NCI-H446 treated with DMSO at 0.1 percent for 48 hours (cell line): ENCODE measurements at regions not wholly inside any gene's neighbourhood (a gene's known extent, or its start where the extent isn't known, plus 50 kb on each side); places are given as distances from the start of the nearest gene placed in this dataset.

Experiments used
- DNase-seq: peaks from one replicate; lab custom pipeline; 2025; lab: John Stamatoyannopoulos, UW

DNA sequence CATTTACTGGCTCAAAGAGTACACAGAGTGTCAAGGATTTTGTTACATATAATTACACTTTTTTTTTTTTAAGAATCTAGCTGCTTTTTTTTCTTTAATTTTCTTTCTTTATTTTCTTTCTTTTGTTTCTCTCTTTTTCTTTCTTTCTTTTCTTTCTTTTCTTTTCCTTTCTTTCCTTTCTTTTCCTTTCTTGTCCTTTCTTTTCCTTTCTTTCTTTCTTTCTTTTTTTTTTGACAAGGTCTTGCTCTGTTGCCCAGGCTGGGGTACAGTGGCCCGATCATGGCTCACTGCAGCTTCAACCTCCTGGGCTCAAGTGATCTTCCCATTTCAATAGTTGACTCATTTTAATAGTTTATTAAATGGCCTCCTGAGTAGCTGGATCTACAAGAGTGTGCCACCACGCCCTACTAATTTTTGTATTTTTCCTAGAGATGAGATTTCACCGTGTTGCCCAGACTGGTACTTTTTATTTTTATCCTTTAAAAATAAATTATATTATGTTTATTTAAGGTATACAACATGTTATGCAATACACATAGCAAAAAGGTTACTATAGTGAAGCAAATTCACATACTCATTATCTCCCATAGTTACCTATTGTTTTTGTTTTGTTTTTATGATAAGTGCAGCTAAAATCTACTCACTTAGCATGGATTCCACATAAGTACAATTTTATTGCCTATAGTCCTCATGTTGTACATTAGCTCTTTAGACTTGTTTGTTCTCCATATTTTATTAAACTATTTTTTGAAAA is 381.5 kb upstream of the KLF4 start:
- no peak for DNase-seq

DNA sequence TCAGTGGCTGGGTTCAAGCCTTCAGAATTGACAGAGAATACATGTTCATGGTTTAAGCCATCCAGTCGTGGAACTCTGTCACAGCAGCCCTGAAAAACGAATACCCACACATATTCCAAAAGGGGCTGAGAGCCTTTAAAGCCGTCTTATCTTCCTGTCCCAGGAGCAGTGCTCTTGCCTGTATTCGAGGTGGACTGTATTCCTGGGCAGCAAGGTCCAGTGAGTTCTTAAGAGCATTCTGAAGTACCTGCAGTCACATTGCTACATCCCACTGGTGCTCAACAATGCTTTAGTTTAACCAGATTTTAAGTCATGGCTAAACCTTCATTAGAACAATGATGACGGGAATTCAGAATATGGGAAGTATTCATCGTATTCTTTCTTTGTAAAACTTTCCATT is 380.7 kb upstream of the KLF4 start:
- no peak for DNase-seq

DNA sequence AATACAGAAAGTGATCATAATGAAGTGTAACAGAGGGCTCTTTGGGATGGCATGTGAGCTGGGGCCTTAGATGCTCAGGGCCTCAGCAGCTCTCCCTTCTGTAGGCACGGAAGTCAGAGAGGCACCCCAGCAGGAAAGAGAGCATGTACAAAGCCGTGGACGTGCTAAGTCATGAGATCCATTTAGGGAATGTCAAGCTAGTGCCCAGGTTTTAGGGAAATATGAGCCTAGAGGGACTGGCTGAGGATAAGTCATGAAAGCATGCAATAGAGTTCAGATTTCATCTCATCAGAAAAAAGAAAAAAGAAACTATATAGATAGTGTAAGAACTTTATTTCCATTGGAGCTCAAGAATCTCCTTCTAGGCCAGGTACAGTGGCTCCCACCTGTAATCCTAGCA is 379.5 kb upstream of the KLF4 start:
- DNase-seq = no peak

DNA sequence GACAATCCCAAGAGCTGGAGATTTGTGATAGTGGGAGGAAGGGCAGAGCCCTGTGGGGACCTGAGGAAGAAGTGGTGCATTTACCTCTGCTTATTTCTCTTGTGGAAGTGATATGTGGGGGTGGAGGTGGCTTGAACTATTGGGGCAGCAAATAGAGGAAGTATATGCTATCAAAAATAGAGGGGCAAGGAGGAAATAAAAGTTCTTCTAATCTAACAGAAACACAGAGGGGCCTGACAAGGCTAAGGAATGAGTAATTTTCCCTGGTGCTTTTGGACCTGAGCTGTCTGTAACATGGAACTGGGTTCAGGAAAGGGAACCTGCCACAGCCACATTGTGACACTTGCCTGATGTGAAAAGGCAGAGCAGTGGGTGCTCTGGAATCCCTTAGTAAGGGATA is 378.6 kb upstream of the KLF4 start:
- DNase-seq = no peak

DNA sequence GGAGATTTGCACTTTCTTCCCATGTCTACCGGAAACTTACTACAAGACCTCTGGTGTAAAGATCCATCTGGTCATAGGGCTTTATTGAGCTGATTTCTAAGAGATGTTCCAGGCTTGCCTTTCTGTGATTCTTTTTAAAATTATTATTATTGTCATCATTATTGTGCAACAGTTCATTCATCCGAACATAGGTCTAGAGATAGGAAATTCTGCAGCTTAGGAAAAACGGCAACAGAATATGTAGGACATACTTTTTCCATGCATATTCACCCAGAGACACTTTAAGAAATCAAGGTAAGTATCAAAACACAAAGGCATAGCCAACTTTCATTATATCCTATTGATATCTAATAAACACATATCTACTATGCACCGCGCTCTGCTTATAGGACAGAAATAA is 378.2 kb upstream of the KLF4 start:
- DNase-seq = no peak

DNA sequence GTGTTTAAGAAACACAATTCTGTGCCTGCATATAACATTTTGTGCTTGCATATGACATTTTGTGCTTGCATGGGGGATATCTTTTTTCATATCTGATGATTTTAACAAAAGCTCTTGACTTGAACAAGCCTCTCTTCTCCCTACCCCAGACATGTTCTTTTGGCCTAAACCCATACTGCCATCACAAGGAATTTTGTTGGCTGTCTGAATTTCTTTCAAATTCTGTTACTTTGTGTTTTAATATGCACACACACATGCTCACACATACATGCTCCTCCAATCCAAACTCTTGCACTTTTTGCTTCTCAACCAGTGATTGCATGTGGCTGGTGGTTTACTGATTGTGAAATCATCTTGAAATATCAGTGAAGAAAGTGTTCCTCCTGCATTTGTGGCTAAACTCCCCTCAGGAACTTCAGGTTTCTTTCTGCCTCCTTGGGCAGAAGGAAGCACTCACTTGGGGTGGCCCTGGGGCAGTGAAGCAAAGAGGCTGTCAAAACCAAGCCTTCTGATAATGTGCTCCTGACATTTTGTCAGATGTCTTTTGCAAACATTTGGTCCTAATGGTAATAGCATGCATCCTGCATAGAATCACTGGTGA is 377.2 kb upstream of the KLF4 start:
- no peak for DNase-seq

DNA sequence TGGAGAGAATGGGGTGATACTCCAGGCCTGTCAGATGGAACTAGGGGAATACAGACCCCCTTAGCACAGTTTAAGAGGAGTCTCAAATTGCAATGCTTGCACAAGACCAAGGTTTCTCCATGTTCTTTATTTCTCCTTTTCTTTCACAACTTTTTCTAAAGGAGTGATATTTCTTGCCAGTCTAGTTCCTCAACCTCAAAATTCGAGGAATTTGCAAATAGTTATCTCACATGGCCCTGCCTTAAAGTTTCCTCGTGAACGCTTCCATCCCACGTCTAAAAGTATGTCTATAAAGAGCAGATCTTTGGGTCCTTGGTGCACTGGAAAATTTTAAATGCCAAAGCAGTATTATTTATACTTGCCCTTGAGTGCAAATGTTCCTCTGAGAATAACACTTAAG is 373.8 kb upstream of the KLF4 start:
- DNase-seq = no peak

DNA sequence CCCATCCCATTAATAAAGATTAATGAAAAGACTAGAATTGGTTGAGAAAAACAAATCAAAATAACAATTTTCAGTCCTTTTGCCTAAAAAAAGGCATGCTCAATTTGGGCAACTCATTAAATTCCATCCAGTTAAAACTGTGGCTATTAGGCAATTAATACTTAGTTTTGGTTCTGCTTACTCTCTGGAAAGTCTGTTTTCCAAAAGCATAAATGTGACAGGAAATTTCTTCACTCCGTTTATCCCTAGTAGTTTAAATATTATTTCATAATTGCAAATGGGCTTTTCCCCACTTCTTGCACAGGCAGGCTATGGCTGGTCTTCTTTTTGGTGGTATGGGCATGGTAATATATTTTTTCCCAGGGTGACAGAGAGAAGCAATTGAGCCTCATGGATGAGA is 373.3 kb upstream of the KLF4 start:
- DNase-seq = no peak

DNA sequence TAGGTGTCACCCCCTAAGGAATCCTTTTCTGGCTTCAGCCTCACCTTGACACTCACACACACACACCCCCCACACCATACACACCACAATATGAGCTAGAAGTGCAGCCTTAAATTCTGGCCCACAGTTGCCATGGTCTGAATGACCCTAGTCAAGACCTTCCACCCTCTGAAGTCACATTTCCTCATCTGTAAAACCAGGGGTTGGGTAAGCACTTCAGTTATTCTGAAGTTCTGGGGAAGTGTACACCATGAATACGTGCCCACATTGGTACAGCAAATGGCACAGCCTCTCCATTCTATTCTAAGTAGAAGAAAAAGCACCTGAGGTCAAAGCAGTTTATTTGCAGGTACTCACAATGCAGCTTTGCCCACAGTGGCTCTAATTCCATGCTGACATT is 372.8 kb upstream of the KLF4 start:
- no peak for DNase-seq

DNA sequence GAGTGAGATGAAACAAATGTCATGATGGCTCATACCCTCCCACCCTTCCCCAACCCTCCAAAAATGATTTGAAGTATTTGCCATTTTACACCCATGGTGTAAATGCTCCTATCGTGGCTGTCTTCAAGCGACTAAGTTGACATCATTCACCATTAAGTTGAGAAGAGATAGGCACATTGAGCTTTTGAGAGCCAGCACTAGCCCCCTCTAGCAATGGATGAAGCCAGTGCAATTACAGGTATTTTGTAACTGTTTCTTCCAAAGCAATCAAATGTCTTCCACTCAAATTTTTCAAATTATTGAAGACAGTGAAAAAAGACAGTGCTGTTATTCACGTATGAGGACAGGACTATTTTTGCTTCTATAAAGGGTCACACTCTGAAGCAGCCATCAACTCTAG is 371.5 kb upstream of the KLF4 start:
- no peak for DNase-seq

DNA sequence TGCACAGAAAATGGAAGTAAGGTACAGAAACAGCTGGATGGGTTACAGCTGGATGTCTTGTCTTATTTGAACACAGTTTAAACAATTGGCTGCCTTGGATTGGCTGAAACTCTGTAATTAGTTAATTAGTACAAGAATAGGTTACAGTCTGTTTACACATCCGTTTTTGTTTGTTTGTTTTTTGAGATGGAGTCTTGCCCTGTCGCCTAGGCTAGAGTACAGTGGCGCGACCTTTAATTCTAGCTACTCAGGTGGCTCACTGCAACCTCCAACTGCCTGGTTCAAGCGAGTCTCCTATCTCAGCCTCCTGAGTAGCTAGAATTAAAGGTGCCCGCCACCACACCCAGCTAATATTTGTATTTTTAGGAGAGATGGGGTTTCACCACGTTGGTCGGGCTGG is 368.7 kb upstream of the KLF4 start:
- no peak for DNase-seq

DNA sequence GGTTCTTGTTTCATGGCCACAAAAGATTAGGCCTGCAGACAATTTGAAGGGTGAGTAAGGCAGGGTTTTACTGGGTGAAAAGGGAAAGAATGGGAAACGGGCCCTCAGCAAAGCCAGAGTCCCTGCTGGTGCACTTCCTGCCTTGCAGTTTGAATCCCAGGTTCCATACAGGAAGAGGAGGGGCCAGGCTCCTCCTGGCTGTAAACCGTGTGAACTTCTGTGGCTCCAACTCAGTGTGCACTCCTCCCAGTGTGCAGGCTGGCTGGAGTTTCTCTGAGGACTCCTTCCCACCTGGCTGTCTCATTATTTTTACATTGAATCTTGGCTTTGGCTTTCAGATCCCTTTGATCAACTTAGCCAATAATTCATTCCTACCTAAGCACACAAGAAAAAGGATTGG is 367.1 kb upstream of the KLF4 start:
- no peak for DNase-seq

DNA sequence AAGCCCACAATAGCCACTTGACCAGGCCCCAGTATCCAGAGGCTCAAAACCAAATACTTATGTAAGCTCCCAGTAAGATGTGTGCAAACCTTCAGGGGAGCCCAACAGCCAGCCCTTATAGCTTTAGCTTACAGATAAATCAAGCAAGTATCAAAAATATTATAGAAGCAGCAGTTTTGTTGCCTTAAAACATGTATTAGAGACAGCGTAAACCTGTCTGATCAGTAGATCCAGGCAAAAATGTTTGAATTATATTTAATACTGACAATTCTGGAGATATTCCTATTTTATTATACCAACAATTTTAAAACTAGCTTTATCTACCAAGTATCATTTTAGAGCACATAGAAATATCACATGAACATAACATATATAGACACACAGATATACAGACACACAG is 365.6 kb upstream of the KLF4 start:
- no peak for DNase-seq

DNA sequence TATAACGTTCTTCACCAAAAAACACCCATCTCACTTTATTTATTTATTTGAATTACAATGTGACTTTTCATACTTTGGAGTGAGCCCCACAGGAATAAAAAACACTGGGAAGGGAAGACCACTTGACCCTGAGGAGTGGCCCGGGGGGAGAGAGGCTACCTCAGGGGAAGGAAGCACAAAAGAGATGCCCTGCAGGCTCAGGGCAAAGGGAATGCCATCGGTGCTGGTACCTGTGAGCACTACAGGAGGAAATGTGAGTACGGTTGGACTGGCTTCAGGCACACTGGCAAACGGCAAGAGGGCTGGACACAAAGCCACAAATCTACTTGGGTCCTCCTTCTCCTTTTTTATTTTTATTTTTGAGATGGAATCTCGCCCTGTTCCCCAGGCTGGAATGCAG is 363.9 kb upstream of the KLF4 start:
- no peak for DNase-seq

DNA sequence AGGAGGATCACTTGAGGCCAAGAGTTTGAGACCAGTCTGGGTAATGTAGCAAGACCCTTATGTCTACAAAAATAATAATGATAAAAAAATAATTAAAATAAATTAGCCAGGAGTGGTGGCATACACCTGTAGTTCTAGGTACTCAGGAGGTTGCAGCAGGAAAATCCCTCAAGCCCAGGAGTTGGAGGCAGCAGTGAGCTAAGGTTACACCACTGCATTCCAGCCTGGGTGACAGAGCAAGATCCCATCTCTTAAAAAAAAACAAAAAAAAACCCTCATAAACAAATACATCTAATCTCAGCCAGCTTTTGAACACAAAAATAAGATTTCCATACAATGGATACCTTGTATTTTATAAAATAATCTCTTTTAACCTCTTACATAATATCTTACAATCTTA is 363.3 kb upstream of the KLF4 start:
- no peak for DNase-seq

DNA sequence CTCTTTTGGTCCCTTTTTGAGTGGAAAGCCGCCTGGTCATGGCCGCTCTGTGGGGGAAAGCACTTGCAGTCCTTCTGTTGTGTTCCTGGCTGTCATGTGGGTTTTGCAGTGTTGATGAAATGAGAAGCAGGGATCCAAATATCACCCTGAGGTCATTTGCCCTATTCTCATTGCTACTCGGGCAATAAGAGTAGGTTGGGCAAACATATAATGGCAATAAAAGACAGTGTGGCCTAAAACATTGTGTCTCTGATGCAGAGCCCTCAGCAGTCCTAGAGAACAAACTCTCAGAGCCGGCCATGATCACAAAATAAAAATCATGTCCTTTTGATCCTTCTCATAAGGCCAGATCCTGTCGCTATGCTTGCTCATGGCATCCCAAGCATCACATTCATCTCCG is 361.1 kb upstream of the KLF4 start:
- no peak for DNase-seq

DNA sequence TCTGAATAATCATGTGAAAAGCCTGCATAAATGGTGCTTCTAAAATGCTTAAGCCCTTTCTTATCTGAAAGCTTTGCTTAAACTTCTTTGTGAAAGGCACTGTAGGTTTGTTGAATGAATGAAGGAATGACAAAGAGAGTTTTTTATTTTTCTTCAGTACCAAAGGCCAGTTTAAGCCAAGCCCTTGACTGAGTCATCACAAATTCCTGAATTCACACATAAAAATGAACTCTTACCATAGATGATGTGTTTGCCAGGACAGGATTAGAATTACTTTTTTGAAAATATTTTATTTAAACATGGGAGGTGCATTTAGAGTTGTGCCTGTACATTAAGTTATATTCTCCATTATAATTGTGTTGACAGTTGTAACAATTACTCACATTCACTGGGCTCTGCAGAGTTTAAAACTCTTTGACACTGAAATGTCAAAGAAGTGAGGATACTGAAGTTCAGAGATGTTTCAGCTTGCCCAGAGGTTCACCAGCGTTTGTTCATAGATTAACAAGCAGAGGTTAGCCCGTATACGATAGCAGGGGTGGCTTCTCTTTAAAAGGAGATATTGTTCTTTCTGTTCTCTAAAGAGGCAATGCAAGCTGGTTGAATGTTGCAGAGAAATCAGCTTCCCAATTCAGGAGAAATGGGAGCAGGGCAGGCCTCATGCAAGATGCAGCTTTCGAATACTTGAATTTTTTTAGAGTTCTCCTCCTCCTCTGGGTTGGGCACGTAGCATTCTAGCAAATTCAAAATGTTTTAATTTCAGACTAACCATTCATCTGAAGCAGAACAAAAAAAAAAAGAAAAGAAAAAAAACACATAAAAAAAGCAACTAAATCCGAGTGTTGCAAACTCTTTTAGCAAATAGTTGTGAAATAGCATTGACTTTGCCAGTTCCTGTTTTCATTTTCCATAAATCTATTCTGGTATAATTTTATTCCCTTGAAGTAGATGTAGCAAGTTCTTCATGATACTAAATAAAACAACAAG is 358.7 kb upstream of the KLF4 start:
- no peak for DNase-seq

DNA sequence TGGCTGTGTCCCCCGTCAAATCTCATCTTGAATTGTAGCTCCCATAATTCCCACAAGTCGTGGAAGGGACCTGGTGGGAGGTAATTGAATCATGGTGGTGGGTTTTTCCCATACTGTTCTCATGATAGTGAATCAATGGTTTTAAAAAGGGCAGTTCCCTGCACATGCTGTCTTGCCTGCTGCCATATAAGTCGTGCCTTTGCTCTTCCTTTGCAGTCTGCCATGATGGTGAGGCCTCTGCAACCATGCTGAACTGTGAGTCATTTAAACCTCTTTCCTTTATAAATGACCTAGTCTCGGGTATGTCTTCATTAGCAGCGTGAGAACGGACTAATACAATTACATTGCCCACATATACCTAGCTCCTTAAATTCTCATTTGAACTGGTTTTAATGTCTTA is 353.0 kb upstream of the KLF4 start:
- DNase-seq = no peak

DNA sequence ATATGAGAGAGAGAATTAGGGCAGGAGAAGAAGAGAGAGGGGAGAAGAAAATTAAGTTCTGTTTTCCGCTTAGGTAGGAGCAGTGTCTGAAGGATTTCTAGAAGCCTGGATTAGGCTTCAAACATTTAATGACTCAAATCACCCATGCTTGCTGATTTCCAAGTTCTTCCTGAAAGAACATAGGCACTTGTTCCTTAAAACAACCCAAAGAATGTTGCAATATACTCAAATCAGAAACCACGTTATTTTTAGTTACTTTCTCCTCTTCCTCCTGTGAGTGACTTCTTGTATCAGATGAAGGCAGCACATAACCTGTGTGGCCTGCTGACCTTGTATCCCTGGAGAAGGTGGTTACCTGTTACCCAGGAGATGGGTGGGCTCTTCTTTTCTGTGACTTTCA is 351.5 kb upstream of the KLF4 start:
- no peak for DNase-seq

DNA sequence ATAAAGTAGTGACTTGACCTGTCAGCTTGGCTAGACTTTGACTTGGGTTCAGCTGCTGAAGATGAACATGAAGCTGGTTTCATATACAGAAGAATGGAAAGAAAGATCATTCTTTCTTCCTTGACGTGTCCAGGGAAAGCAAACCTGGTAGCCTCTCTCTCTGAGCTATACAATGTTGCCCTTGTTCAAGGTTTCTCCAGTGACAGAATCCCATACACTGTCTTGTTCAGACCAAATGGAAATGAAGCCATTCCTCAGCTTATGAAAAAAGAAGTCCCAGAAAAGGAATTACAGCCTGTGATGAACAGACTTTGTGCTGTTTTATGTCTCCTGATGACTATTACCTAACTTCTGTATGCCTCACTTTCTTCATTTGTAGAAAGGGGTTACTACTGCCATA is 349.8 kb upstream of the KLF4 start:
- no peak for DNase-seq

DNA sequence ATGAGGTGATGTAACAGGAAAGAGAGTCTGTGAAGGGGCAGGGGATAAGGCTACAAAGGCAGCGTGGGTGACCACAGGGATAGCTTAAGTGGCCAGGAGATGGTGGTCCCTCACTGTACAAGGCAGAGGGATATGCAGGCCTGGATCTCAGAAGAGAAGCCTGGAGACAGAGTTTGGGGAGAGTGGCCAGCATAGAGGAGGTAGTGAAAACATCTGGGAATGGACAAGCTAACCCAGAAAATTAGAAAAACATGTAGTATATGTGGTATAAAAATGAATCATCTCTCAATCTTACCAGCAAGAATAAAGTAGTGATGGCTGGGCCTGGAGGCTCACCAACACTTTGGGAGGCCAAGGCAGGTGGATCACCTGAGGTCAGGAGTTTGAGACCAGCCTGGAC is 349.2 kb upstream of the KLF4 start:
- DNase-seq = no peak

DNA sequence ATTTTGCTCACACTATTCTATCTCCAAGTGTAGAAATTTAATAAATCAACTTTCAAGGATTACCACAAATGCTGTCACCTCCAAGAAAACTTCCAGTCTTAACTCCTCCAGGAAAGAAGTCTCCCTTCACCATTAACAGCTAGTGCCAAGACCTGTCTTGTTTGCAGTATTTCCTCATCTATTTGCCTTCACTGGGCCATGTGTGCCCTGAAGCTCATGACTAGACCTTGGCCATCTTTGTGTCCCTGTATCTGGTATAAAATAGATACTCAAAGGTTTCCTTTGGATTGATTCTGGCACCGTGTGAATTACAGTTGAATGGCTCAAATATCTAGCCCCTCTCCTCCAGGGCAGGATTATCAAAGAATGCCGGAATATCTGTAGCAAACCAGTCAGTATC is 346.7 kb upstream of the KLF4 start:
- DNase-seq = no peak

DNA sequence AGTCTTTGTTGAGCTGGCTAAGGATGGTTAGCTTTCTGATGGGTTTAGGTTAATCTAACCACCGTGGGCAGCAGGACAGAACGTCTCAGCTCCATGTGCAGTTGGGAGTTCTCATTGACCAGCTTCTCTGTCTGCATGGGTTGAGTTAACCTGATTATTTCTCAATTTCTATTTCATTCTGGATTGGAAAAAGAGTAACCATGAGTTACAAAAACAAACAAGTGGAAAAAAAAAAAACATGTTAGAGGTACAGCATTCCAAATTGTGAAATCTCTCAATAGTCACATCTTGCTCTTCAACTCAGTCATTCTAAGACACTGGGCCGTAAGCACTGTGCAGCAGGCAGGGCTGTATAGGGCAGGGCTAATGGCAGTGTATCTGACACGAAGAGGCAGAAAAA is 343.7 kb upstream of the KLF4 start:
- DNase-seq = no peak
